ENCODE measurements at regions not wholly inside any gene's neighbourhood (a gene's known extent, or its start where the extent isn't known, plus 50 kb on each side); places are given as distances from the start of the nearest gene placed in this dataset.

GRCh38 chr20:61140576-61140975 is 111.5 kb upstream of the CDH4 start:
- Histone ChIP-seq H3K18ac (ENCODE audit: low read length) (no peak overlapping the region), H3K4me1 (ENCODE audit: control insufficient read depth in 2 of 2, insufficient read depth in 1 of 2, low read depth in 1 of 2, low read length in 2 of 2) (peaks cover 0 to 9% of the 10 kb centered on the region in 2 donors), H3K36me3 (replicated peaks in 1 of 2; ENCODE audit: control insufficient read depth in 2 of 2, insufficient read depth in 2 of 2, low read length in 2 of 2) (no peaks in the 10 kb centered on the region), H2BK12ac (ENCODE audit: low read length) (no peak overlapping the region), H2BK5ac (ENCODE audit: low read length) (no peak overlapping the region), H3K4me2 (ENCODE audit: insufficient read depth, low read length, poor library complexity, severe bottlenecking) (no peak overlapping the region), H3K9ac (ENCODE audit: low read depth, low read length, poor library complexity) (no peak overlapping the region), H2BK15ac (ENCODE audit: low read length) (no peak overlapping the region), H3K79me1 (ENCODE audit: low read depth, low read length) (no peaks in the 10 kb centered on the region), H2AFZ (ENCODE audit: low read length) (no peak overlapping the region), H3K23ac (ENCODE audit: low read depth, low read length, poor library complexity) (no peak overlapping the region), H2BK120ac (ENCODE audit: low read depth, low read length) (no peak overlapping the region), H3K9me3 (replicated peaks in 1 of 2; ENCODE audit: control insufficient read depth in 2 of 2, insufficient read depth in 1 of 2, low read depth in 1 of 2, low read length in 2 of 2) (no peaks in the 10 kb centered on the region), H4K91ac (ENCODE audit: low read depth, low read length, poor library complexity) (no peak overlapping the region), H3K27me3 (ENCODE audit: control insufficient read depth in 3 of 3, insufficient read depth in 3 of 3, low read depth in 1 of 3, low read length in 3 of 3) (peaks cover 0 to 25% (median 0%) of the 10 kb centered on the region in 3 experiments), H3K14ac (ENCODE audit: low read length) (no peak overlapping the region), H3K4ac (ENCODE audit: low read length) (no peak overlapping the region), H3K27ac (replicated peaks; ENCODE audit: low read length) (no peak overlapping the region), H2AK5ac (ENCODE audit: low read depth, low read length) (no peak overlapping the region), H4K8ac (ENCODE audit: low read depth, low read length) (no peak overlapping the region), H3K4me3 (ENCODE audit: low read length in 2 of 2) (no peak overlapping the region)
- no CpG with 5 or more reads among the region's 4 CpGs for WGBS, 2 donors (ENCODE audit: extremely low coverage in 2 of 2, insufficient read length in 2 of 2, insufficient replicate concordance in 1 of 2)
- no peak for DNase-seq (ENCODE audit: low spot score)

- Histone ChIP-seq H2AFZ (ENCODE audit: low read length) (no peak overlapping the region), H2BK120ac (ENCODE audit: low read depth, low read length) (no peak overlapping the region), H2BK15ac (ENCODE audit: low read length) (no peak overlapping the region), H3K4me2 (ENCODE audit: insufficient read depth, low read length, poor library complexity, severe bottlenecking) (no peak overlapping the region), H3K79me1 (ENCODE audit: low read depth, low read length) (no peaks in the 10 kb centered on the region), H4K91ac (ENCODE audit: low read depth, low read length, poor library complexity) (no peak overlapping the region), H3K36me3 (replicated peaks in 1 of 2; ENCODE audit: control insufficient read depth in 2 of 2, insufficient read depth in 2 of 2, low read length in 2 of 2) (no peaks in the 10 kb centered on the region), H2BK5ac (ENCODE audit: low read length) (no peak overlapping the region), H3K23ac (ENCODE audit: low read depth, low read length, poor library complexity) (no peak overlapping the region), H4K8ac (ENCODE audit: low read depth, low read length) (no peak overlapping the region), H3K18ac (ENCODE audit: low read length) (no peak overlapping the region), H3K9ac (ENCODE audit: low read depth, low read length, poor library complexity) (no peak overlapping the region), H3K4me3 (ENCODE audit: low read length in 2 of 2) (no peak overlapping the region), H3K14ac (ENCODE audit: low read length) (no peak overlapping the region), H3K27me3 (ENCODE audit: control insufficient read depth in 3 of 3, insufficient read depth in 3 of 3, low read depth in 1 of 3, low read length in 3 of 3) (peaks cover 0 to 3% (median 0%) of the 10 kb centered on the region in 3 experiments), H2AK5ac (ENCODE audit: low read depth, low read length) (no peak overlapping the region), H2BK12ac (ENCODE audit: low read length) (no peak overlapping the region), H3K4me1 (ENCODE audit: control insufficient read depth in 2 of 2, insufficient read depth in 1 of 2, low read depth in 1 of 2, low read length in 2 of 2) (no peaks in the 10 kb centered on the region), H3K27ac (replicated peaks; ENCODE audit: low read length) (no peak overlapping the region), H3K4ac (ENCODE audit: low read length) (no peak overlapping the region), H3K9me3 (replicated peaks in 1 of 2; ENCODE audit: control insufficient read depth in 2 of 2, insufficient read depth in 1 of 2, low read depth in 1 of 2, low read length in 2 of 2) (no peaks in the 10 kb centered on the region)
- DNase-seq (ENCODE audit: low spot score), result no peak
- no CpG with 5 or more reads among the region's 4 CpGs for WGBS, 2 donors (ENCODE audit: extremely low coverage in 2 of 2, insufficient read length in 2 of 2, insufficient replicate concordance in 1 of 2)
Measured at GRCh38 chr20:61146023-61146422, 106.0 kb upstream of the CDH4 start.

GRCh38 chr20:61149636-61150035 is 102.4 kb upstream of the CDH4 start:
- H3K36me3 ChIP-seq (replicated peaks in 1 of 2; ENCODE audit: control insufficient read depth in 2 of 2, insufficient read depth in 2 of 2, low read length in 2 of 2), result no peaks in the 10 kb centered on the region
- no peak overlapping the region for H2BK12ac ChIP-seq (ENCODE audit: low read length)
- H3K23ac ChIP-seq (ENCODE audit: low read depth, low read length, poor library complexity), result no peak overlapping the region
- DNase-seq (ENCODE audit: low spot score), result no peak
- no peaks in the 10 kb centered on the region for H3K4me1 ChIP-seq (ENCODE audit: control insufficient read depth in 2 of 2, insufficient read depth in 1 of 2, low read depth in 1 of 2, low read length in 2 of 2)
- H3K4me3 ChIP-seq (ENCODE audit: low read length in 2 of 2), result no peak overlapping the region
- no peak overlapping the region for H3K18ac ChIP-seq (ENCODE audit: low read length)
- no peaks in the 10 kb centered on the region for H3K79me1 ChIP-seq (ENCODE audit: low read depth, low read length)
- no peak overlapping the region for H4K91ac ChIP-seq (ENCODE audit: low read depth, low read length, poor library complexity)
- H2AK5ac ChIP-seq (ENCODE audit: low read depth, low read length), result no peak overlapping the region
- H2BK5ac ChIP-seq (ENCODE audit: low read length), result no peak overlapping the region
- H3K4ac ChIP-seq (ENCODE audit: low read length), result no peak overlapping the region
- no peak overlapping the region for H2BK120ac ChIP-seq (ENCODE audit: low read depth, low read length)
- H3K4me2 ChIP-seq (ENCODE audit: insufficient read depth, low read length, poor library complexity, severe bottlenecking), result no peak overlapping the region
- H3K9me3 ChIP-seq (replicated peaks in 1 of 2; ENCODE audit: control insufficient read depth in 2 of 2, insufficient read depth in 1 of 2, low read depth in 1 of 2, low read length in 2 of 2), result peaks cover 0 to 3% of the 10 kb centered on the region in 2 donors
- no peak overlapping the region for H3K27ac ChIP-seq (replicated peaks; ENCODE audit: low read length)
- peaks cover 0 to 3% (median 0%) of the 10 kb centered on the region in 3 experiments for H3K27me3 ChIP-seq (ENCODE audit: control insufficient read depth in 3 of 3, insufficient read depth in 3 of 3, low read depth in 1 of 3, low read length in 3 of 3)
- H3K14ac ChIP-seq (ENCODE audit: low read length), result no peak overlapping the region
- H4K8ac ChIP-seq (ENCODE audit: low read depth, low read length), result no peak overlapping the region
- WGBS, 2 donors (ENCODE audit: extremely low coverage in 2 of 2, insufficient read length in 2 of 2, insufficient replicate concordance in 1 of 2), result no CpG with 5 or more reads among the region's 5 CpGs
- no peak overlapping the region for H3K9ac ChIP-seq (ENCODE audit: low read depth, low read length, poor library complexity)
- H2AFZ ChIP-seq (ENCODE audit: low read length), result no peak overlapping the region
- no peak overlapping the region for H2BK15ac ChIP-seq (ENCODE audit: low read length)

- H3K27ac ChIP-seq (replicated peaks; ENCODE audit: low read length), result no peak overlapping the region
- H3K79me1 ChIP-seq (ENCODE audit: low read depth, low read length), result no peaks in the 10 kb centered on the region
- peak overlapping the region; percentile 6 for H3K14ac ChIP-seq (ENCODE audit: low read length)
- H3K4me3 ChIP-seq (ENCODE audit: low read length in 2 of 2), result no peak overlapping the region
- peaks cover 0 to 8% of the 10 kb centered on the region in 2 donors for H3K9me3 ChIP-seq (replicated peaks in 1 of 2; ENCODE audit: control insufficient read depth in 2 of 2, insufficient read depth in 1 of 2, low read depth in 1 of 2, low read length in 2 of 2)
- no peak overlapping the region for H2AK5ac ChIP-seq (ENCODE audit: low read depth, low read length)
- peaks cover 0 to 1% of the 10 kb centered on the region in 2 donors for H3K4me1 ChIP-seq (ENCODE audit: control insufficient read depth in 2 of 2, insufficient read depth in 1 of 2, low read depth in 1 of 2, low read length in 2 of 2)
- H3K36me3 ChIP-seq (replicated peaks in 1 of 2; ENCODE audit: control insufficient read depth in 2 of 2, insufficient read depth in 2 of 2, low read length in 2 of 2), result no peaks in the 10 kb centered on the region
- no peak overlapping the region for H2BK12ac ChIP-seq (ENCODE audit: low read length)
- H2BK120ac ChIP-seq (ENCODE audit: low read depth, low read length), result no peak overlapping the region
- H2AFZ ChIP-seq (ENCODE audit: low read length), result no peak overlapping the region
- no peak overlapping the region for H3K4ac ChIP-seq (ENCODE audit: low read length)
- no peak overlapping the region for H3K23ac ChIP-seq (ENCODE audit: low read depth, low read length, poor library complexity)
- DNase-seq (ENCODE audit: low spot score), result no peak
- no CpG with 5 or more reads among the region's 8 CpGs for WGBS, 2 donors (ENCODE audit: extremely low coverage in 2 of 2, insufficient read length in 2 of 2, insufficient replicate concordance in 1 of 2)
- no peak overlapping the region for H2BK5ac ChIP-seq (ENCODE audit: low read length)
- H4K91ac ChIP-seq (ENCODE audit: low read depth, low read length, poor library complexity), result no peak overlapping the region
- no peak overlapping the region for H3K4me2 ChIP-seq (ENCODE audit: insufficient read depth, low read length, poor library complexity, severe bottlenecking)
- H4K8ac ChIP-seq (ENCODE audit: low read depth, low read length), result no peak overlapping the region
- H3K18ac ChIP-seq (ENCODE audit: low read length), result peak overlapping the region; percentile 61
- no peak overlapping the region for H3K9ac ChIP-seq (ENCODE audit: low read depth, low read length, poor library complexity)
- no peak overlapping the region for H2BK15ac ChIP-seq (ENCODE audit: low read length)
- no peaks in the 10 kb centered on the region for H3K27me3 ChIP-seq (ENCODE audit: control insufficient read depth in 3 of 3, insufficient read depth in 3 of 3, low read depth in 1 of 3, low read length in 3 of 3)
Measured at GRCh38 chr20:61157301-61157700, 94.8 kb upstream of the CDH4 start.

All from neuronal stem cell (in vitro differentiated cells).